NCI-H345 treated with DMSO at 0.1 percent for 48 hours (cell line): ENCODE measurements at regions not wholly inside any gene's neighbourhood (a gene's known extent, or its start where the extent isn't known, plus 50 kb on each side); places are given as distances from the start of the nearest gene placed in this dataset.
A peak's percentile ranks its signal among the peaks of the same experiment; 100 is the strongest.
"Not testable (repeated sequence)": the region's sequence is repeated elsewhere in the genome, so short reads cannot be mapped to it uniquely, and the experiment has no call there.

Experiments
- DNase-seq: peaks from one replicate; lab custom pipeline; 2025; ENCODE audit not compliant: unreplicated experiment; lab: John Stamatoyannopoulos, UW

- peak; percentile 61 for DNase-seq
These were observed 182.3 kb downstream of the FCRL5 start for GRCh38 chr1:157369808-157370521.

- not testable (repeated sequence) for DNase-seq
These were observed 183.4 kb downstream of the FCRL5 start for GRCh38 chr1:157368941-157369340.

GRCh38 chr1:157368363-157368762 is 184.0 kb downstream of the FCRL5 start:
- no peak for DNase-seq

GRCh38 chr1:157367870-157368269 is 184.4 kb downstream of the FCRL5 start:
- DNase-seq: no peak

- DNase-seq: no peak
These were observed 185.1 kb downstream of the FCRL5 start for GRCh38 chr1:157367091-157367739.

GRCh38 chr1:157364612-157365011 is 187.7 kb downstream of the FCRL5 start:
- DNase-seq: no peak

- DNase-seq: no peak
These were observed 188.6 kb downstream of the FCRL5 start for GRCh38 chr1:157363660-157364140.

- DNase-seq: peak; percentile 90
These were observed 192.3 kb downstream of the FCRL5 start for GRCh38 chr1:157360023-157360390.

- peak; percentile 90 for DNase-seq
These were observed 192.8 kb downstream of the FCRL5 start for GRCh38 chr1:157359314-157360022.

GRCh38 chr1:157357111-157357510 is 195.2 kb downstream of the FCRL5 start:
- DNase-seq: no peak

- no peak for DNase-seq
These were observed 195.7 kb downstream of the FCRL5 start for GRCh38 chr1:157356601-157357000.

- DNase-seq: no peak
These were observed 198.8 kb downstream of the FCRL5 start for GRCh38 chr1:157353546-157353945.

- DNase-seq: no peak
These were observed 199.4 kb downstream of the FCRL5 start for GRCh38 chr1:157352817-157353408.

GRCh38 chr1:157352216-157352615 is 200.1 kb downstream of the FCRL5 start:
- no peak for DNase-seq

GRCh38 chr1:157351800-157352199 is 200.5 kb downstream of the FCRL5 start:
- DNase-seq: not testable (repeated sequence)

- DNase-seq: no peak
These were observed 203.5 kb downstream of the FCRL5 start for GRCh38 chr1:157348538-157349480.

- DNase-seq: no peak
These were observed 204.8 kb downstream of the FCRL5 start for GRCh38 chr1:157347506-157347905.

GRCh38 chr1:157337785-157338184 is 199.6 kb upstream of the ETV3 start:
- not testable (repeated sequence) for DNase-seq

- no peak for DNase-seq
These were observed 196.9 kb upstream of the ETV3 start for GRCh38 chr1:157335056-157335455.

- no peak for DNase-seq
These were observed 195.8 kb upstream of the ETV3 start for GRCh38 chr1:157334041-157334440.
